ENCODE measurements at regions not wholly inside any gene's neighbourhood (a gene's known extent, or its start where the extent isn't known, plus 50 kb on each side); places are given as distances from the start of the nearest gene placed in this dataset.

GRCh38 chr20:60482221-60483008 is 524.2 kb downstream of the CDH26 start:
- no peak for TF ChIP-seq CTCF (IDR thresholded peaks at IDR 0.05)
- no peak overlapping the region for H3K27ac ChIP-seq
- H3K27me3 ChIP-seq = peaks cover 48% of the 10 kb centered on the region
- no peak overlapping the region for H3K4me3 ChIP-seq (ENCODE audit: low read depth in 1 of 2, low read length in 1 of 2)
- H3K4me1 ChIP-seq (ENCODE audit: control insufficient read depth in 1 of 2, insufficient read depth in 1 of 2, low read depth in 1 of 2, low read length in 1 of 2) = no peaks in the 10 kb centered on the region
- no peaks in the 10 kb centered on the region for H3K36me3 ChIP-seq
- H3K9me3 ChIP-seq = no peaks in the 10 kb centered on the region

- Histone ChIP-seq H3K4me1 (ENCODE audit: control insufficient read depth in 1 of 2, insufficient read depth in 1 of 2, low read depth in 1 of 2, low read length in 1 of 2) (no peaks in the 10 kb centered on the region), H3K4me3 (ENCODE audit: low read depth in 1 of 2, low read length in 1 of 2) (no peak overlapping the region), H3K9me3 (no peaks in the 10 kb centered on the region), H3K27me3 (peaks cover 42% of the 10 kb centered on the region), H3K36me3 (no peaks in the 10 kb centered on the region), H3K27ac (no peak overlapping the region)
- TF ChIP-seq CTCF (IDR thresholded peaks at IDR 0.05) = no peak
These were observed 525.1 kb downstream of the CDH26 start for GRCh38 chr20:60483371-60483770.

- no peak overlapping the region for H3K4me3 ChIP-seq (ENCODE audit: low read depth in 1 of 2, low read length in 1 of 2)
- TF ChIP-seq CTCF (IDR thresholded peaks at IDR 0.05) = no peak
- H3K27ac ChIP-seq = no peak overlapping the region
- H3K27me3 ChIP-seq = peaks cover 33% of the 10 kb centered on the region
- no peaks in the 10 kb centered on the region for H3K9me3 ChIP-seq
- H3K4me1 ChIP-seq (ENCODE audit: control insufficient read depth in 1 of 2, insufficient read depth in 1 of 2, low read depth in 1 of 2, low read length in 1 of 2) = no peaks in the 10 kb centered on the region
- H3K36me3 ChIP-seq = no peaks in the 10 kb centered on the region
These were observed 526.1 kb downstream of the CDH26 start for GRCh38 chr20:60484316-60484715.

GRCh38 chr20:60485012-60485760 is 527.0 kb downstream of the CDH26 start:
- no peak overlapping the region for H3K4me3 ChIP-seq (ENCODE audit: low read depth in 1 of 2, low read length in 1 of 2)
- H3K27ac ChIP-seq = no peak overlapping the region
- TF ChIP-seq CTCF (IDR thresholded peaks at IDR 0.05) = no peak
- peaks cover 24% of the 10 kb centered on the region for H3K27me3 ChIP-seq
- no peaks in the 10 kb centered on the region for H3K9me3 ChIP-seq
- H3K4me1 ChIP-seq (ENCODE audit: control insufficient read depth in 1 of 2, insufficient read depth in 1 of 2, low read depth in 1 of 2, low read length in 1 of 2) = no peaks in the 10 kb centered on the region
- H3K36me3 ChIP-seq = no peaks in the 10 kb centered on the region

- Histone ChIP-seq H3K27ac (no peak overlapping the region), H3K4me3 (ENCODE audit: low read depth in 1 of 2, low read length in 1 of 2) (no peak overlapping the region), H3K27me3 (peaks cover 24% of the 10 kb centered on the region), H3K4me1 (ENCODE audit: control insufficient read depth in 1 of 2, insufficient read depth in 1 of 2, low read depth in 1 of 2, low read length in 1 of 2) (no peaks in the 10 kb centered on the region), H3K9me3 (no peaks in the 10 kb centered on the region), H3K36me3 (no peaks in the 10 kb centered on the region)
- TF ChIP-seq CTCF (IDR thresholded peaks at IDR 0.05) = no peak
These were observed 528.1 kb downstream of the CDH26 start for GRCh38 chr20:60486315-60486714.
